ENCODE measurements at regions not wholly inside any gene's neighbourhood (a gene's known extent, or its start where the extent isn't known, plus 50 kb on each side); places are given as distances from the start of the nearest gene placed in this dataset.

DNA sequence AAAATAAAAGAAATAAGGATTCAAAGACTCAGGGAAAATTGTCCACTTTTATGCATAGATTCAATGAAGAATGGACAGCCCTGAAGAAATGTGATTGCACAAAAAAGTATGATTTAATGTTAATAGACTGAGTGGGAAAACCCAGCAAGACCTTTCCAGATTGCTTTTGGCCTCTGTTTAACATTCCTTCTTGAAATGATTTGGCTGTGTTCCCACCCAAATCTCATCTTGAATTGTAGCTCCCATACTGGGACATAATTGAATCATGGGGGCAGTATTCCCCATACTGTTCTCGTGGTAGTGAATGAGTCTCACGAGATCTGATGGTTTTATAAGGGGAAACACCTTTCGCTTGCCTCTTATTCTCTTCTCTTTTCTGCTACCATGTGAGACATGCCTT is 1316.9 kb upstream of the SEL1L start (continued):
- TF ChIP-seq, protein P1, sequence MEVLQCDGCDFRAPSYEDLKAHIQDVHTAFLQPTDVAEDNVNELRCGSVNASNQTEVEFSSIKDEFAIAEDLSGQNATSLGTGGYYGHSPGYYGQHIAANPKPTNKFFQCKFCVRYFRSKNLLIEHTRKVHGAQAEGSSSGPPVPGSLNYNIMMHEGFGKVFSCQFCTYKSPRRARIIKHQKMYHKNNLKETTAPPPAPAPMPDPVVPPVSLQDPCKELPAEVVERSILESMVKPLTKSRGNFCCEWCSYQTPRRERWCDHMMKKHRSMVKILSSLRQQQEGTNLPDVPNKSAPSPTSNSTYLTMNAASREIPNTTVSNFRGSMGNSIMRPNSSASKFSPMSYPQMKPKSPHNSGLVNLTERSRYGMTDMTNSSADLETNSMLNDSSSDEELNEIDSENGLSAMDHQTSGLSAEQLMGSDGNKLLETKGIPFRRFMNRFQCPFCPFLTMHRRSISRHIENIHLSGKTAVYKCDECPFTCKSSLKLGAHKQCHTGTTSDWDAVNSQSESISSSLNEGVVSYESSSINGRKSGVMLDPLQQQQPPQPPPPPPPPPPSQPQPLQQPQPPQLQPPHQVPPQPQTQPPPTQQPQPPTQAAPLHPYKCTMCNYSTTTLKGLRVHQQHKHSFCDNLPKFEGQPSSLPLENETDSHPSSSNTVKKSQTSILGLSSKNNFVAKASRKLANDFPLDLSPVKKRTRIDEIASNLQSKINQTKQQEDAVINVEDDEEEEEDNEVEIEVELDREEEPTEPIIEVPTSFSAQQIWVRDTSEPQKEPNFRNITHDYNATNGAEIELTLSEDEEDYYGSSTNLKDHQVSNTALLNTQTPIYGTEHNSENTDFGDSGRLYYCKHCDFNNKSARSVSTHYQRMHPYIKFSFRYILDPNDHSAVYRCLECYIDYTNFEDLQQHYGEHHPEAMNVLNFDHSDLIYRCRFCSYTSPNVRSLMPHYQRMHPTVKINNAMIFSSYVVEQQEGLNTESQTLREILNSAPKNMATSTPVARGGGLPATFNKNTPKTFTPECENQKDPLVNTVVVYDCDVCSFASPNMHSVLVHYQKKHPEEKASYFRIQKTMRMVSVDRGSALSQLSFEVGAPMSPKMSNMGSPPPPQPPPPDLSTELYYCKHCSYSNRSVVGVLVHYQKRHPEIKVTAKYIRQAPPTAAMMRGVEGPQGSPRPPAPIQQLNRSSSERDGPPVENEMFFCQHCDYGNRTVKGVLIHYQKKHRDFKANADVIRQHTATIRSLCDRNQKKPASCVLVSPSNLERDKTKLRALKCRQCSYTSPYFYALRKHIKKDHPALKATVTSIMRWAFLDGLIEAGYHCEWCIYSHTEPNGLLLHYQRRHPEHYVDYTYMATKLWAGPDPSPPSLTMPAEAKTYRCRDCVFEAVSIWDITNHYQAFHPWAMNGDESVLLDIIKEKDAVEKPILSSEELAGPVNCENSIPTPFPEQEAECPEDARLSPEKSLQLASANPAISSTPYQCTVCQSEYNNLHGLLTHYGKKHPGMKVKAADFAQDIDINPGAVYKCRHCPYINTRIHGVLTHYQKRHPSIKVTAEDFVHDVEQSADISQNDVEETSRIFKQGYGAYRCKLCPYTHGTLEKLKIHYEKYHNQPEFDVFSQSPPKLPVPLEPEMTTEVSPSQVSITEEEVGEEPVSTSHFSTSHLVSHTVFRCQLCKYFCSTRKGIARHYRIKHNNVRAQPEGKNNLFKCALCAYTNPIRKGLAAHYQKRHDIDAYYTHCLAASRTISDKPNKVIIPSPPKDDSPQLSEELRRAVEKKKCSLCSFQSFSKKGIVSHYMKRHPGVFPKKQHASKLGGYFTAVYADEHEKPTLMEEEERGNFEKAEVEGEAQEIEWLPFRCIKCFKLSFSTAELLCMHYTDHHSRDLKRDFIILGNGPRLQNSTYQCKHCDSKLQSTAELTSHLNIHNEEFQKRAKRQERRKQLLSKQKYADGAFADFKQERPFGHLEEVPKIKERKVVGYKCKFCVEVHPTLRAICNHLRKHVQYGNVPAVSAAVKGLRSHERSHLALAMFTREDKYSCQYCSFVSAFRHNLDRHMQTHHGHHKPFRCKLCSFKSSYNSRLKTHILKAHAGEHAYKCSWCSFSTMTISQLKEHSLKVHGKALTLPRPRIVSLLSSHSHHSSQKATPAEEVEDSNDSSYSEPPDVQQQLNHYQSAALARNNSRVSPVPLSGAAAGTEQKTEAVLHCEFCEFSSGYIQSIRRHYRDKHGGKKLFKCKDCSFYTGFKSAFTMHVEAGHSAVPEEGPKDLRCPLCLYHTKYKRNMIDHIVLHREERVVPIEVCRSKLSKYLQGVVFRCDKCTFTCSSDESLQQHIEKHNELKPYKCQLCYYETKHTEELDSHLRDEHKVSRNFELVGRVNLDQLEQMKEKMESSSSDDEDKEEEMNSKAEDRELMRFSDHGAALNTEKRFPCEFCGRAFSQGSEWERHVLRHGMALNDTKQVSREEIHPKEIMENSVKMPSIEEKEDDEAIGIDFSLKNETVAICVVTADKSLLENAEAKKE (CRISPR knock-in tag; IDR thresholded peaks at IDR 0.05), result no peak
- TF ChIP-seq EZH2phosphoT487 (IDR thresholded peaks at IDR 0.05; ENCODE audit: unreplicated experiment) (no peak), CREB1 (CRISPR knock-in tag; IDR thresholded peaks at IDR 0.05; ENCODE audit: low read depth) (no peak)
- TF ChIP-seq, protein P2, sequence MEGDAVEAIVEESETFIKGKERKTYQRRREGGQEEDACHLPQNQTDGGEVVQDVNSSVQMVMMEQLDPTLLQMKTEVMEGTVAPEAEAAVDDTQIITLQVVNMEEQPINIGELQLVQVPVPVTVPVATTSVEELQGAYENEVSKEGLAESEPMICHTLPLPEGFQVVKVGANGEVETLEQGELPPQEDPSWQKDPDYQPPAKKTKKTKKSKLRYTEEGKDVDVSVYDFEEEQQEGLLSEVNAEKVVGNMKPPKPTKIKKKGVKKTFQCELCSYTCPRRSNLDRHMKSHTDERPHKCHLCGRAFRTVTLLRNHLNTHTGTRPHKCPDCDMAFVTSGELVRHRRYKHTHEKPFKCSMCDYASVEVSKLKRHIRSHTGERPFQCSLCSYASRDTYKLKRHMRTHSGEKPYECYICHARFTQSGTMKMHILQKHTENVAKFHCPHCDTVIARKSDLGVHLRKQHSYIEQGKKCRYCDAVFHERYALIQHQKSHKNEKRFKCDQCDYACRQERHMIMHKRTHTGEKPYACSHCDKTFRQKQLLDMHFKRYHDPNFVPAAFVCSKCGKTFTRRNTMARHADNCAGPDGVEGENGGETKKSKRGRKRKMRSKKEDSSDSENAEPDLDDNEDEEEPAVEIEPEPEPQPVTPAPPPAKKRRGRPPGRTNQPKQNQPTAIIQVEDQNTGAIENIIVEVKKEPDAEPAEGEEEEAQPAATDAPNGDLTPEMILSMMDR (conservative IDR thresholded peaks at IDR 0.05; ENCODE audit: low read depth in 2 of 2), result no peak

DNA sequence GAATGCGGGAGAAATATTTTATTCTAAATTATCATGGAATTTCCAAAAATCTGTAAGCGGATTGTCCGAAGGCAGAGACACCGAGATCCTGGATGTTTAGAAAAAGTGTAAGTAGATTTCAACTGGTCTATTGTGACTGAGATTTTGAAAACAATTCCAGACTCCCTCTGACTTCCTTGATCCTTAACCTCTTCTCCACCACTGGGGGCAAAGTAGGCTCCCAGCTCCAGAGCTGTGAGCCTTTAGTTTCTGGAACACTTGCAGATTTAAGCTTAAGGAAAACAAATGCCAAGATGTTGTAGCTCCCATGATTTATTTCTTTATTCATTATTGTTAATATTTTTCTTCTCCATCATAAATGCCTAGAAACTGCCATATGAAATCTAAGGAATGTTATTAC is 1320.5 kb upstream of the SEL1L start:
- Mint-ChIP-seq H3K4me1 (peaks cover 3% of the 10 kb centered on the region; the same call in 1 of the 3 replicates), H3K36me3 (ENCODE audit: low read depth) (no peaks in the 10 kb centered on the region), H3K9me3 (peaks cover 22% of the 10 kb centered on the region; the same call in 2 of the 3 replicates), H3K27me3 (ENCODE audit: insufficient read depth, low read depth, poor library complexity) (no peaks in the 10 kb centered on the region), H3K27ac (no peak overlapping the region), H3K4me3 (no peak overlapping the region)
- Histone ChIP-seq H3K79me2 (replicated peaks; ENCODE audit: insufficient read depth) (no peaks in the 10 kb centered on the region), H3K4me3 (no peak overlapping the region), H2AFZ (no peak overlapping the region), H3K4me1 (ENCODE audit: insufficient read depth) (no peaks in the 10 kb centered on the region), H4K20me1 (replicated peaks; ENCODE audit: insufficient read depth) (no peaks in the 10 kb centered on the region), H3F3A (replicated peaks; ENCODE audit: low read depth) (no peaks in the 10 kb centered on the region), H3K36me3 (ENCODE audit: insufficient read depth) (no peaks in the 10 kb centered on the region), H3K27me3 (ENCODE audit: insufficient read depth) (no peaks in the 10 kb centered on the region), H3K9me2 (ENCODE audit: insufficient read depth) (no peaks in the 10 kb centered on the region), H3K4me2 (no peak overlapping the region), H3K27ac (ENCODE audit: low read depth) (no peak overlapping the region)
- ATAC-seq, result peak; percentile 89
- TF ChIP-seq CREB1 (CRISPR knock-in tag; IDR thresholded peaks at IDR 0.05; ENCODE audit: low read depth) (no peak), STAT1 (IDR thresholded peaks at IDR 0.05; ENCODE audit: unreplicated experiment) (no peak), EZH2phosphoT487 (IDR thresholded peaks at IDR 0.05; ENCODE audit: unreplicated experiment) (no peak)
- TF ChIP-seq, protein P2 (conservative IDR thresholded peaks at IDR 0.05; ENCODE audit: low read depth in 2 of 2), result peak; percentile 16 to 42; a peak in 3 of 4 replicates
- peak; percentile 53 for DNase-seq (ENCODE audit: low spot score)

All from GM23338 (cell line).